Transverse colon (tissue), 4 donors: ENCODE measurements at regions not wholly inside any gene's neighbourhood (a gene's known extent, or its start where the extent isn't known, plus 50 kb on each side); places are given as distances from the start of the nearest gene placed in this dataset.

Experiments
- DNase-seq: peaks from one replicate; pipeline ENCODE4 v3.0.0-alpha.2; 2019
- H3K27ac ChIP-seq, 4 donors: fragments of 200-600 bp; sonication (generic); 2 replicates each; pipeline ENCODE4 v1.5.1; 2016 to 2018; ENCODE audit warnings: inconsistent platforms in 4 of 4
- H3K27me3 ChIP-seq: fragments of 200-600 bp; sonication (generic); 2 replicates; pipeline ENCODE4 v1.5.1; 2017; ENCODE audit warnings: inconsistent platforms
- H3K36me3 ChIP-seq, 4 donors: fragments of 200-600 bp; sonication (generic); 2 replicates each; pipeline ENCODE4 v1.5.1; 2017 to 2019; ENCODE audit warnings: inconsistent platforms in 4 of 4
- H3K4me1 ChIP-seq, 4 donors: fragments of 200-600 bp; sonication (generic); 2 replicates each; pipeline ENCODE4 v1.5.1; 2017 to 2020; ENCODE audit warnings: inconsistent platforms in 4 of 4
- H3K4me3 ChIP-seq, 4 donors: fragments of 200-600 bp; sonication (generic); 1 replicate in 1 of 4; 2 replicates in 3 of 4; pipeline versions ENCODE4 v1.5.1 to v1.6.1; 2017 to 2019; ENCODE audit warnings: inconsistent platforms in 4 of 4
- H3K9me3 ChIP-seq, 2 donors: fragments of 200-600 bp; sonication (generic); 2 replicates each; pipeline ENCODE4 v1.5.1; 2017 to 2019; ENCODE audit warnings: inconsistent platforms in 2 of 2
- EP300 ChIP-seq: sonication (generic); formaldehyde crosslinking; IDR thresholded peaks from one replicate; pipeline ENCODE4 v1.6.1; 2017; ENCODE audit warnings: antibody characterized with exemption, low read depth
- POLR2A ChIP-seq: fragments of 450-650 bp; IDR thresholded peaks from one replicate; pipeline ENCODE4 v1.6.1; 2016; ENCODE audit warnings: antibody characterized with exemption, mild to moderate bottlenecking, moderate library complexity
- POLR2AphosphoS5 ChIP-seq, 3 donors: sonication (generic); formaldehyde crosslinking; IDR thresholded peaks; one replicate each; pipeline ENCODE4 v1.6.1; 2016; ENCODE audit warnings: antibody characterized with exemption in 3 of 3
- WGBS, 2 donors: methylation state at CpG; one replicate each; pipeline ENCODE4 v1.1.5; 2018; ENCODE audit warnings: low coverage in 1 of 2; 5-methylcytosine and 5-hydroxymethylcytosine counted together
- in situ Hi-C, 4 donors: fragments of 200-750 bp; cut with MboI; loops; one replicate each; pipeline versions ENCODE4 v1.15.0 to v1.15.1; 2017; ENCODE audit warnings: low sequenced_read_pairs in 3 of 4, low pct_ligation_motif_present in 1 of 4, low pct_unique_long_range_greater_than_20kb in 1 of 4
- intact Hi-C: fragments of 100-400 bp; cut with DNase I; formaldehyde crosslinking; loops from one replicate; pipeline ENCODE4 v1.15.1; 2023; ENCODE audit warnings: low total_unique reads
- TF ChIP-seq, protein P1 (sequence below), 5 experiments: fragments of 200-600 bp in 3 of 5; fragments of 450-650 bp in 2 of 5; sonication (generic) in 3 of 5; IDR thresholded peaks; 1 replicate in 2 of 5; 2 replicates in 3 of 5; pipeline ENCODE4 v1.5.1; 2016 to 2017; ENCODE audit warnings: antibody characterized with exemption in 5 of 5, inconsistent platforms in 3 of 5, mild to moderate bottlenecking in 2 of 5, moderate library complexity in 1 of 5

DNA sequence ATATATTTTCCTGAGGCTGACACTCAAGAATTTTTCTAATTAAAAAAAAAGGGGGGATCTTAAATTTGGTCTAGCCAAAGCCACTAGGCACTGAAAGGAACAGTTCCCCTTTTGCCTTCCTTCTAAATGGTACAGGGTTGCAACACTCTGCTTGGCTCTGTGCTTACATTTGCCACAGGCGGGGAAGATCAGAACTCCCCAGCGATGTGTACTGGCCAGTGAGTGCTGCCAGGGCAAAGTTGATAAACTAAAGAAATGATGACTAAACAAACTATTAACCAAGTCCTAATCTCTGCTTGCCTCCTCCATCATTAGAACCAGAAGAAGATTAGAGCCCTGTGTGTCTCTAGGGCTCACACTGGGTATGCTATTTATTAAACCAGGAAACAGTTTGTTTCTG lies 75.3 kb upstream of the SCEL start:
- Histone ChIP-seq H3K4me1 (no peaks in the 10 kb centered on the region), H3K27me3 (no peaks in the 10 kb centered on the region), H3K27ac (no peak overlapping the region), H3K9me3 (no peaks in the 10 kb centered on the region), H3K4me3 (no peak overlapping the region), H3K36me3 (no peaks in the 10 kb centered on the region)
- 76 to 90% methylated on average over 2 of the region's 2 CpGs for whole genome bisulfite sequencing, 2 donors
- DNase-seq = no peak
- in situ Hi-C loops (no loop called here), intact Hi-C loops (no loop called here)
- TF ChIP-seq POLR2AphosphoS5 (IDR thresholded peaks at IDR 0.05) = no peak
- no peak for TF ChIP-seq POLR2A
- TF ChIP-seq, protein P1, sequence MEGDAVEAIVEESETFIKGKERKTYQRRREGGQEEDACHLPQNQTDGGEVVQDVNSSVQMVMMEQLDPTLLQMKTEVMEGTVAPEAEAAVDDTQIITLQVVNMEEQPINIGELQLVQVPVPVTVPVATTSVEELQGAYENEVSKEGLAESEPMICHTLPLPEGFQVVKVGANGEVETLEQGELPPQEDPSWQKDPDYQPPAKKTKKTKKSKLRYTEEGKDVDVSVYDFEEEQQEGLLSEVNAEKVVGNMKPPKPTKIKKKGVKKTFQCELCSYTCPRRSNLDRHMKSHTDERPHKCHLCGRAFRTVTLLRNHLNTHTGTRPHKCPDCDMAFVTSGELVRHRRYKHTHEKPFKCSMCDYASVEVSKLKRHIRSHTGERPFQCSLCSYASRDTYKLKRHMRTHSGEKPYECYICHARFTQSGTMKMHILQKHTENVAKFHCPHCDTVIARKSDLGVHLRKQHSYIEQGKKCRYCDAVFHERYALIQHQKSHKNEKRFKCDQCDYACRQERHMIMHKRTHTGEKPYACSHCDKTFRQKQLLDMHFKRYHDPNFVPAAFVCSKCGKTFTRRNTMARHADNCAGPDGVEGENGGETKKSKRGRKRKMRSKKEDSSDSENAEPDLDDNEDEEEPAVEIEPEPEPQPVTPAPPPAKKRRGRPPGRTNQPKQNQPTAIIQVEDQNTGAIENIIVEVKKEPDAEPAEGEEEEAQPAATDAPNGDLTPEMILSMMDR (IDR thresholded peaks at IDR 0.05) = no peak
- TF ChIP-seq EP300 = no peak

DNA sequence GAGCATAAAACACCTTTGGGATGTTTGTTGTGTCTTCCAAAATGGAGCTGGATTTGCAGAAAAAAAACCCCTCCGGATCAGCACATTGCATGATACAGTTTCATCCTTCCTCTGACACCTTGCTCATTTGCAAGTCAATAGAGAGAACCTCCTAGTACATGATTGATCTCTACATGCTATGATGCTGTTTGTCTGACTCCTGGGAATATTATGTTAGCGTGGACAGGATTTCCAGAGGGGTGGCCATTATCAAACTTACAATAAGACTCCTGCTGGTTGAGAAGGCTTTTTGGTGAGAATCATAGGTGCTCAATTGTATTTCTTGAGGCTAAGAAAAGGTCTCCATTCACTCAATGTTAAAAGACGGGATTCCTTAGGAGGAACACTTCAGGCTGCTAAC lies 75.9 kb upstream of the SCEL start:
- Histone ChIP-seq H3K27ac (no peak overlapping the region), H3K27me3 (no peaks in the 10 kb centered on the region), H3K9me3 (no peaks in the 10 kb centered on the region), H3K36me3 (no peaks in the 10 kb centered on the region), H3K4me3 (no peak overlapping the region), H3K4me1 (no peaks in the 10 kb centered on the region)
- TF ChIP-seq, protein P1 (IDR thresholded peaks at IDR 0.05) = no peak
- TF ChIP-seq EP300 (no peak), POLR2A (no peak), POLR2AphosphoS5 (IDR thresholded peaks at IDR 0.05) (no peak)
- intact Hi-C loops (no loop called here), in situ Hi-C loops (no loop called here)
- DNase-seq = no peak
- WGBS, 2 donors = 83 to 88% methylated on average over 2 to 3 of the region's 3 CpGs

DNA sequence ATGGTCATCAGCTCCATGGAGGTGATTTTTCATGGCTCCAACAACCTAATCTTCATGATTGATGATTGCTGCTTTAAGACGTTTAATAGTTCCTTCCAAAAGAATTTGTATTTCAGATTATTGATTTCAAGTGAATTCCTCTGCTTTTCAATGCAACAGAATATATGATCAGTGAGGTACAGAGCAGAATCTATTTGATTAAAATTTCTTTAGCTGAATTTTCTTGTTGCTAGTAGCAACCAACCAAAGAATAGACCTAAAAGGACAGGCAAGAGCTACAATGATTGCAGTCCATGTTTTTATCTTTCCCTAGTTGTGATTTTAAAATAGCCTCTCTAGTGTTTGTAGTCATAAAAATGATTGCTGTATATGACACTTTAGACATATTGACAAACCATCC lies 76.8 kb upstream of the SCEL start:
- TF ChIP-seq, protein P1 (IDR thresholded peaks at IDR 0.05) = no peak
- TF ChIP-seq POLR2A (no peak), EP300 (no peak), POLR2AphosphoS5 (IDR thresholded peaks at IDR 0.05) (no peak)
- intact Hi-C loops (no loop called here), in situ Hi-C loops (no loop called here)
- Histone ChIP-seq H3K27ac (no peak overlapping the region), H3K27me3 (no peaks in the 10 kb centered on the region), H3K36me3 (no peaks in the 10 kb centered on the region), H3K9me3 (no peaks in the 10 kb centered on the region), H3K4me3 (no peak overlapping the region), H3K4me1 (no peaks in the 10 kb centered on the region)
- DNase-seq = no peak
- 62 to 67% methylated on average over 1 of the region's 1 CpG for WGBS, 2 donors

DNA sequence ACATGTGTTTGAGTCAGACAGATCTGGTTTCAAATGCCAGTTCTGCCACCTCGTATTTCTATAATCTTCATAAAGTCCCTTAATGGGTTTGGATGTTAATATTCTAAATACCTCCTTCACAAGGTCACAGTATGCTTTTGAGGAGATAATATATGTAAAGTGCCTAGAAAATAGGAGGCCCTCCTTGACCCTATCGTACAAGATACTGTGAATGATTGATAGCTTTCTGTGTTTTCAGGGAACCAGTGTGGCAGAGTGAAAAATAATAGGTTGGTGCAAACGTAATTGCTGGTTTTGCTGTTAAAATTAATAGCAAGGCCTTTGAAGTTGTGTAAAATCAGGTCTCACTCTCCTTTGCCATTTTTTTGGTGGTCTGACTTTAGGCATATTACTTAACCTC lies 77.5 kb upstream of the SCEL start:
- in situ Hi-C loops = no loop called here

More for the DNA sequence above, 77.5 kb upstream of the SCEL start:
- Histone ChIP-seq H3K4me3 (no peak overlapping the region), H3K27me3 (no peaks in the 10 kb centered on the region), H3K36me3 (no peaks in the 10 kb centered on the region), H3K4me1 (no peaks in the 10 kb centered on the region), H3K27ac (no peak overlapping the region), H3K9me3 (no peaks in the 10 kb centered on the region)
- TF ChIP-seq POLR2AphosphoS5 (IDR thresholded peaks at IDR 0.05) (no peak), EP300 (no peak), POLR2A (no peak)
- TF ChIP-seq, protein P1 (IDR thresholded peaks at IDR 0.05) = no peak
- intact Hi-C loops = no loop called here
- 52 to 54% methylated on average over 2 to 3 of the region's 3 CpGs for WGBS, 2 donors
- DNase-seq = no peak
